Parathyroid adenoma (tissue), 2 donors: ENCODE measurements at regions not wholly inside any gene's neighbourhood (a gene's known extent, or its start where the extent isn't known, plus 50 kb on each side); places are given as distances from the start of the nearest gene placed in this dataset.

Source experiments
- H2AFZ ChIP-seq: fragments of 300-600 bp; sonication (generic); one replicate; pipeline ENCODE4 v1.7.0; 2017; ENCODE audit warnings: antibody characterized with exemption, mild to moderate bottlenecking
- H3K27ac ChIP-seq: fragments of 300-600 bp; sonication (generic); one replicate; pipeline ENCODE4 v1.7.0; 2017
- H3K27me3 ChIP-seq: fragments of 300-600 bp; sonication (generic); one replicate; pipeline ENCODE4 v1.7.0; 2017; ENCODE audit warnings: low read length; ENCODE audit not compliant: control insufficient read depth, insufficient read depth
- H3K36me3 ChIP-seq: fragments of 300-600 bp; sonication (generic); one replicate; pipeline ENCODE4 v1.7.0; 2017; ENCODE audit warnings: low read length; ENCODE audit not compliant: control insufficient read depth, insufficient read depth
- H3K4me1 ChIP-seq: fragments of 300-600 bp; sonication (generic); one replicate; pipeline ENCODE4 v1.7.0; 2017; ENCODE audit warnings: control low read depth
- H3K4me2 ChIP-seq: fragments of 300-600 bp; sonication (generic); one replicate; pipeline ENCODE4 v1.7.0; 2017; ENCODE audit warnings: low read length
- H3K4me3 ChIP-seq: fragments of 300-600 bp; sonication (generic); one replicate; pipeline ENCODE4 v1.7.0; 2017; ENCODE audit warnings: low read depth, low read length
- H3K79me2 ChIP-seq: fragments of 300-600 bp; sonication (generic); one replicate; pipeline ENCODE4 v1.7.0; 2017; ENCODE audit warnings: control low read depth
- H3K9ac ChIP-seq: fragments of 300-600 bp; sonication (generic); one replicate; pipeline ENCODE4 v1.7.0; 2017; ENCODE audit warnings: mild to moderate bottlenecking
- H3K9me3 ChIP-seq: fragments of 300-600 bp; sonication (generic); one replicate; pipeline ENCODE4 v1.7.0; 2017; ENCODE audit warnings: low read length; ENCODE audit not compliant: control insufficient read depth
- CTCF ChIP-seq: fragments of 300-600 bp; sonication (generic); IDR thresholded peaks from one replicate; pipeline ENCODE4 v1.7.0; 2017; ENCODE audit warnings: antibody characterized with exemption, mild to moderate bottlenecking
- donor health status: primary hyperparathyroidism.

GRCh38 chr2:41267929-41268659, 779.7 kb upstream of the PKDCC start:
- Histone ChIP-seq H3K4me1 (no peaks in the 10 kb centered on the region), H3K9ac (no peak overlapping the region), H3K27me3 (no peaks in the 10 kb centered on the region), H3K36me3 (no peaks in the 10 kb centered on the region), H3K27ac (no peak overlapping the region), H2AFZ (no peak overlapping the region), H3K4me3 (no peak overlapping the region), H3K9me3 (no peaks in the 10 kb centered on the region), H3K79me2 (no peaks in the 10 kb centered on the region), H3K4me2 (no peak overlapping the region)
- no peak for TF ChIP-seq CTCF

- Histone ChIP-seq H3K27me3 (no peaks in the 10 kb centered on the region), H3K9ac (no peak overlapping the region), H3K9me3 (no peaks in the 10 kb centered on the region), H3K36me3 (no peaks in the 10 kb centered on the region), H3K4me1 (peaks cover 3% of the 10 kb centered on the region), H2AFZ (no peak overlapping the region), H3K27ac (no peak overlapping the region), H3K79me2 (no peaks in the 10 kb centered on the region), H3K4me2 (no peak overlapping the region), H3K4me3 (no peak overlapping the region)
- TF ChIP-seq CTCF, result no peak
Measured at GRCh38 chr2:41283079-41283775, 764.6 kb upstream of the PKDCC start.

GRCh38 chr2:41293491-41293890, 754.3 kb upstream of the PKDCC start:
- Histone ChIP-seq H3K9ac (no peak overlapping the region), H3K4me1 (no peaks in the 10 kb centered on the region), H3K36me3 (no peaks in the 10 kb centered on the region), H2AFZ (no peak overlapping the region), H3K4me2 (no peak overlapping the region), H3K4me3 (no peak overlapping the region), H3K9me3 (no peaks in the 10 kb centered on the region), H3K27me3 (no peaks in the 10 kb centered on the region), H3K79me2 (no peaks in the 10 kb centered on the region), H3K27ac (no peak overlapping the region)
- TF ChIP-seq CTCF, result no peak

GRCh38 chr2:41294331-41294730, 753.5 kb upstream of the PKDCC start:
- H3K27me3 ChIP-seq, result no peaks in the 10 kb centered on the region
- H3K79me2 ChIP-seq, result no peaks in the 10 kb centered on the region
- no peaks in the 10 kb centered on the region for H3K9me3 ChIP-seq
- no peak for TF ChIP-seq CTCF
- H3K27ac ChIP-seq, result no peak overlapping the region
- H3K4me2 ChIP-seq, result no peak overlapping the region
- H3K36me3 ChIP-seq, result no peaks in the 10 kb centered on the region
- no peaks in the 10 kb centered on the region for H3K4me1 ChIP-seq
- no peak overlapping the region for H3K4me3 ChIP-seq
- no peak overlapping the region for H3K9ac ChIP-seq
- peak overlapping the region; percentile 6 for H2AFZ ChIP-seq
